Hepatocyte (in vitro differentiated cells): ENCODE measurements at regions not wholly inside any gene's neighbourhood (a gene's known extent, or its start where the extent isn't known, plus 50 kb on each side); places are given as distances from the start of the nearest gene placed in this dataset.

ENCODE experiments used
- DNase-seq: peaks from one replicate; pipeline ENCODE4 v3.0.0-alpha.2; 2016; ENCODE audit warnings: low spot score
- H2AFZ ChIP-seq: fragments of 200-600 bp; sonication (generic); 2 replicates; pipeline ENCODE4 v1.6.0; 2016; ENCODE audit warnings: antibody characterized with exemption, mild to moderate bottlenecking
- H3K27ac ChIP-seq: fragments of 200-600 bp; sonication (generic); 2 replicates; pipeline ENCODE4 v1.5.1; 2016; ENCODE audit warnings: mild to moderate bottlenecking
- H3K27me3 ChIP-seq: fragments of 200-600 bp; sonication (generic); 2 replicates; pipeline ENCODE4 v1.6.1; 2016
- H3K36me3 ChIP-seq: fragments of 200-600 bp; sonication (generic); replicated peaks from 2 replicates; pipeline ENCODE4 v1.5.1; 2016; ENCODE audit warnings: low read depth; ENCODE audit not compliant: insufficient read depth
- H3K4me1 ChIP-seq: fragments of 200-600 bp; sonication (generic); 2 replicates; pipeline ENCODE4 v1.5.1; 2016; ENCODE audit warnings: mild to moderate bottlenecking, moderate library complexity; ENCODE audit not compliant: insufficient read depth
- H3K4me2 ChIP-seq: fragments of 200-600 bp; sonication (generic); 2 replicates; pipeline ENCODE4 v1.6.0; 2016
- H3K4me3 ChIP-seq: fragments of 200-600 bp; sonication (generic); 2 replicates; pipeline ENCODE4 v1.5.1; 2016; ENCODE audit warnings: mild to moderate bottlenecking
- H3K79me2 ChIP-seq: fragments of 200-600 bp; sonication (generic); 2 replicates; pipeline ENCODE4 v1.6.0; 2017; ENCODE audit warnings: mild to moderate bottlenecking
- H3K9me2 ChIP-seq: fragments of 200-600 bp; sonication (generic); replicated peaks from 2 replicates; pipeline ENCODE4 v1.6.0; 2017; ENCODE audit warnings: mild to moderate bottlenecking; ENCODE audit not compliant: insufficient read depth
- H3K9me3 ChIP-seq: fragments of 200-600 bp; sonication (generic); 2 replicates; pipeline ENCODE4 v1.5.1; 2016; ENCODE audit warnings: low read depth, mild to moderate bottlenecking
- H4K20me1 ChIP-seq: fragments of 200-600 bp; sonication (generic); 2 replicates; pipeline ENCODE4 v1.6.0; 2016; ENCODE audit warnings: mild to moderate bottlenecking; ENCODE audit not compliant: insufficient read depth, poor library complexity, severe bottlenecking
- EZH2 ChIP-seq: fragments of 200-600 bp; sonication (generic); IDR thresholded peaks from 2 replicates; pipeline ENCODE4 v1.6.1; 2016; ENCODE audit warnings: antibody characterized with exemption, mild to moderate bottlenecking, borderline replicate concordance
- EZH2phosphoT487 ChIP-seq: fragments of 200-600 bp; sonication (generic); IDR thresholded peaks from one replicate; pipeline ENCODE4 v1.6.1; 2018; ENCODE audit warnings: antibody characterized with exemption, mild to moderate bottlenecking, low read depth, moderate library complexity; ENCODE audit not compliant: unreplicated experiment, severe bottlenecking
- WGBS: methylation state at CpG from one replicate; pipeline ENCODE4 v1.1.6; 2016; ENCODE audit warnings: low lambda C conversion rate; ENCODE audit errors: missing lambda C conversion rate; 5-methylcytosine and 5-hydroxymethylcytosine counted together
- TF ChIP-seq, protein P1 (sequence below): fragments of 200-600 bp; sonication (generic); IDR thresholded peaks from 2 replicates; pipeline ENCODE4 v1.5.1; 2016; ENCODE audit warnings: antibody characterized with exemption, mild to moderate bottlenecking; ENCODE audit not compliant: poor library complexity

DNA sequence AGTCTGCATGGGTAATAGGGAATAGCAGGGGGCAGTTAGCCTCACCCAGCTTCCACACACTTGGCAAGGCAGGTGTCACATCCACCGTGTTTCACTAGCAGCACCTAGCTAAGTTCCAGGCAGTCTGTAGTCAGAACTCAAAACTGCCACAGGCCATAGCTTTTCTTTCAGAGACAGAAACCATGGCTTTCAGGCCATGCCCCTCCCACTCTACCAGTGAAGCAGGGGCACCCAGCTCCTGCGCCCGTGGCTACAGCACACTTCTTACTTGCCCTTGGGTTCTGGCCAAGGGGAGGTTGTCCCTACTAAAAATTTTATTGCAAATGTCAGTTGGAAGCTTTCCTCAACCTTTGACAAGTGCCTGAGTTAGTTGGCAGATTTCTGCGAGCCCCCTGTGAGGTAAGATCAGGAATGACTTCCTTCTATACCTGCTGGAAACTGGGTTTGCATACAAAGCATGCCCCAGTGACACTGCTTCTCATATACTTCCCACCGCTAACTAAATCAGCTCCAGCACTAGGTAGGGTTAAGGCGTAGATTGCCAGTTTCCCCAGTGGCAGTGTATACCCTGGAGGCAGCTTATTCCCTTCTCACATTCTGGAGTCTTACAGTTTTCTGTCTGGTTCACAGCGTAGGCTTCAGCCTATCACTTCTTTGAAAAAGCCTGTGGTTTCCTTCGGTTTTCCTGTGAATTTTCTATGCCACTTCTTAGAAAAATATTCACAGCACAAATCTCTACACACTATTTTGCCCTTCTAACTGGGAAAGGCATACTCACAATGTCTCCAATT, 139.0 kb upstream of the LUZP2 start:
- H4K20me1 ChIP-seq = no peaks in the 10 kb centered on the region
- H3K27me3 ChIP-seq = no peaks in the 10 kb centered on the region
- 82% methylated on average over 8 of the region's 8 CpGs for WGBS
- TF ChIP-seq, protein P1, sequence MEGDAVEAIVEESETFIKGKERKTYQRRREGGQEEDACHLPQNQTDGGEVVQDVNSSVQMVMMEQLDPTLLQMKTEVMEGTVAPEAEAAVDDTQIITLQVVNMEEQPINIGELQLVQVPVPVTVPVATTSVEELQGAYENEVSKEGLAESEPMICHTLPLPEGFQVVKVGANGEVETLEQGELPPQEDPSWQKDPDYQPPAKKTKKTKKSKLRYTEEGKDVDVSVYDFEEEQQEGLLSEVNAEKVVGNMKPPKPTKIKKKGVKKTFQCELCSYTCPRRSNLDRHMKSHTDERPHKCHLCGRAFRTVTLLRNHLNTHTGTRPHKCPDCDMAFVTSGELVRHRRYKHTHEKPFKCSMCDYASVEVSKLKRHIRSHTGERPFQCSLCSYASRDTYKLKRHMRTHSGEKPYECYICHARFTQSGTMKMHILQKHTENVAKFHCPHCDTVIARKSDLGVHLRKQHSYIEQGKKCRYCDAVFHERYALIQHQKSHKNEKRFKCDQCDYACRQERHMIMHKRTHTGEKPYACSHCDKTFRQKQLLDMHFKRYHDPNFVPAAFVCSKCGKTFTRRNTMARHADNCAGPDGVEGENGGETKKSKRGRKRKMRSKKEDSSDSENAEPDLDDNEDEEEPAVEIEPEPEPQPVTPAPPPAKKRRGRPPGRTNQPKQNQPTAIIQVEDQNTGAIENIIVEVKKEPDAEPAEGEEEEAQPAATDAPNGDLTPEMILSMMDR = no peak
- TF ChIP-seq EZH2phosphoT487 (no peak), EZH2 (no peak)
- no peaks in the 10 kb centered on the region for H3K36me3 ChIP-seq
- H3K4me3 ChIP-seq = no peak overlapping the region
- no peaks in the 10 kb centered on the region for H3K4me1 ChIP-seq
- no peaks in the 10 kb centered on the region for H3K9me3 ChIP-seq
- H3K79me2 ChIP-seq = no peaks in the 10 kb centered on the region
- H2AFZ ChIP-seq = no peak overlapping the region
- H3K4me2 ChIP-seq = no peak overlapping the region
- no peaks in the 10 kb centered on the region for H3K9me2 ChIP-seq
- no peak for DNase-seq
- H3K27ac ChIP-seq = no peak overlapping the region

DNA sequence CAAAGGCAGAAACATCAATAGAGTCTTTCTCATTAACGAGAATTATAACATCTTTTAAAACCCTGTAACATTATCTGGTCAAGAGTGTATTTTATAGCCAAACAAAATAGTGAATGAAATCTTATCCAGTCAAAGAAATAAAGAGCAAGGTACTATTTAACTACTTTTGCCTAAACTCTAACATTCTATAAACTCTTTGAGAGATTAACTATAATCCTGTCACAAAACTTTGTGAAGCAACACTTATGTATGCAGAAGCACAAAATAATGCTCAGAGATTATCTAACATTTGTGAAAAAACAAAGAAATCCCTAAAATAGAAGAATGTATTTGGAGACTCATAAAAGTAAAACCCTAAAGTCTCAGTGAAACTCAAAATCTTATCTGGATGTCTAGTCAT, 124.4 kb upstream of the LUZP2 start:
- Histone ChIP-seq H2AFZ (no peak overlapping the region), H3K4me2 (no peak overlapping the region), H3K27ac (no peak overlapping the region), H3K9me2 (no peaks in the 10 kb centered on the region), H3K4me1 (no peaks in the 10 kb centered on the region), H3K4me3 (no peak overlapping the region), H3K79me2 (no peaks in the 10 kb centered on the region), H3K27me3 (no peaks in the 10 kb centered on the region), H3K36me3 (no peaks in the 10 kb centered on the region), H4K20me1 (no peaks in the 10 kb centered on the region), H3K9me3 (no peaks in the 10 kb centered on the region)
- WGBS = 17% methylated on average over 1 of the region's 1 CpG
- DNase-seq = no peak
- TF ChIP-seq EZH2phosphoT487 (no peak), EZH2 (no peak)
- TF ChIP-seq, protein P1 = no peak

DNA sequence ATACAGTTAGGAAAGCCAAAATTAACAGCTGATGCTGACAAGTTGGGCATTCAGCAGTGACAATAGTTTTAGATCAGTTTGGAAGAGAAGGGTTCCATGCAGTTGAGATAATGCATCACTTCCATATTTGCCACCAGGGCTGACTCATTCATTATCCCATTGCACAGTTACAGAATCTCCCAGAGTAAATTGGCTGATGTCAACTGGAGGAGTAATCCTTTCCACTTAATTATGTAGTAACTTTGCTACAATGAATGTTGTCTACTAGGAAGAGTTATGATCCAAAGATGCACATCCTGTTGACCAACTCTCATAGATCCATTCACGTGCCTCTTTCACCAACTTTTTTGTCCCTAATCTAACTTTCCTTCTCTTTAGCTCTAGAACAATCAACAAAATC, 123.3 kb upstream of the LUZP2 start:
- H3K4me2 ChIP-seq = no peak overlapping the region
- no peak overlapping the region for H3K27ac ChIP-seq
- H3K36me3 ChIP-seq = no peaks in the 10 kb centered on the region
- H3K79me2 ChIP-seq = no peaks in the 10 kb centered on the region
- no peak for DNase-seq
- H2AFZ ChIP-seq = no peak overlapping the region
- WGBS = 97% methylated on average over 1 of the region's 1 CpG
- H3K4me1 ChIP-seq = no peaks in the 10 kb centered on the region
- H3K9me2 ChIP-seq = no peaks in the 10 kb centered on the region
- TF ChIP-seq EZH2phosphoT487 = no peak
- TF ChIP-seq, protein P1 = no peak
- no peak for TF ChIP-seq EZH2
- no peak overlapping the region for H3K4me3 ChIP-seq
- no peaks in the 10 kb centered on the region for H4K20me1 ChIP-seq
- no peaks in the 10 kb centered on the region for H3K9me3 ChIP-seq
- H3K27me3 ChIP-seq = no peaks in the 10 kb centered on the region
